ENCODE measurements at regions not wholly inside any gene's neighbourhood (a gene's known extent, or its start where the extent isn't known, plus 50 kb on each side); places are given as distances from the start of the nearest gene placed in this dataset.

GRCh38 chr1:83735526-83735925, 263.4 kb downstream of the TTLL7 start:
- DNase-seq (ENCODE audit: extremely low read depth, low read depth) = no peak
- TF ChIP-seq CTCF (IDR thresholded peaks at IDR 0.05; ENCODE audit: low read depth, low read length) = no peak

GRCh38 chr1:83734420-83734819, 264.5 kb downstream of the TTLL7 start:
- TF ChIP-seq CTCF (IDR thresholded peaks at IDR 0.05; ENCODE audit: low read depth, low read length) = no peak

GRCh38 chr1:83725735-83726360, 273.1 kb downstream of the TTLL7 start:
- no peak for TF ChIP-seq CTCF (IDR thresholded peaks at IDR 0.05; ENCODE audit: low read depth, low read length)

More at GRCh38 chr1:83734420-83734819, 264.5 kb downstream of the TTLL7 start:
- no peak for DNase-seq (ENCODE audit: extremely low read depth, low read depth)

GRCh38 chr1:83718338-83718737, 280.6 kb downstream of the TTLL7 start:
- no peak for TF ChIP-seq CTCF (IDR thresholded peaks at IDR 0.05; ENCODE audit: low read depth, low read length)
- DNase-seq (ENCODE audit: extremely low read depth, low read depth) = no peak

More at GRCh38 chr1:83725735-83726360, 273.1 kb downstream of the TTLL7 start:
- DNase-seq (ENCODE audit: extremely low read depth, low read depth) = no peak

- no peak for DNase-seq (ENCODE audit: extremely low read depth, low read depth)
- TF ChIP-seq CTCF (IDR thresholded peaks at IDR 0.05; ENCODE audit: low read depth, low read length) = no peak
Measured at GRCh38 chr1:83717785-83718184, 281.1 kb downstream of the TTLL7 start.

GRCh38 chr1:83716641-83717040, 282.3 kb downstream of the TTLL7 start:
- DNase-seq (ENCODE audit: extremely low read depth, low read depth) = no peak
- TF ChIP-seq CTCF (IDR thresholded peaks at IDR 0.05; ENCODE audit: low read depth, low read length) = no peak

- DNase-seq (ENCODE audit: extremely low read depth, low read depth) = no peak
- no peak for TF ChIP-seq CTCF (IDR thresholded peaks at IDR 0.05; ENCODE audit: low read depth, low read length)
Measured at GRCh38 chr1:83715550-83715949, 283.4 kb downstream of the TTLL7 start.

Measured in AG09319 (cell line).